ENCODE measurements at regions not wholly inside any gene's neighbourhood (a gene's known extent, or its start where the extent isn't known, plus 50 kb on each side); places are given as distances from the start of the nearest gene placed in this dataset.
"Not testable (repeated sequence)": the region's sequence is repeated elsewhere in the genome, so short reads cannot be mapped to it uniquely, and the experiment has no call there.

GRCh38 chrX:454514-454913 is 67.8 kb upstream of the PPP2R3B start:
- DNase-seq (ENCODE audit: low read depth, low spot score); H3K36me3 ChIP-seq (ENCODE audit: control insufficient read depth, insufficient read depth, low read length); H3K4me3 ChIP-seq (ENCODE audit: low read length); H3K9me3 ChIP-seq (ENCODE audit: control insufficient read depth, insufficient read depth, low read length); H3K27ac ChIP-seq (ENCODE audit: low read length); H3K27me3 ChIP-seq (ENCODE audit: control insufficient read depth, insufficient read depth, low read length); H3K4me1 ChIP-seq (ENCODE audit: control insufficient read depth, insufficient read depth, low read length): not testable (repeated sequence)
- WGBS (ENCODE audit: insufficient coverage, insufficient read length), result no CpG with 5 or more reads among the region's 7 CpGs

- no peak overlapping the region for H3K27ac ChIP-seq (ENCODE audit: low read length)
- DNase-seq (ENCODE audit: low read depth, low spot score), result no peak
- no peaks in the 10 kb centered on the region for H3K36me3 ChIP-seq (ENCODE audit: control insufficient read depth, insufficient read depth, low read length)
- H3K9me3 ChIP-seq (ENCODE audit: control insufficient read depth, insufficient read depth, low read length), result no peaks in the 10 kb centered on the region
- no CpG with 5 or more reads among the region's 8 CpGs for WGBS (ENCODE audit: insufficient coverage, insufficient read length)
- H3K4me3 ChIP-seq (ENCODE audit: low read length), result no peak overlapping the region
- H3K27me3 ChIP-seq (ENCODE audit: control insufficient read depth, insufficient read depth, low read length), result no peaks in the 10 kb centered on the region
- H3K4me1 ChIP-seq (ENCODE audit: control insufficient read depth, insufficient read depth, low read length), result no peaks in the 10 kb centered on the region
Observed at GRCh38 chrX:455199-455598, 68.5 kb upstream of the PPP2R3B start.

- H3K9me3 ChIP-seq (ENCODE audit: control insufficient read depth, insufficient read depth, low read length), result no peaks in the 10 kb centered on the region; the same call in 1 of the 2 replicates
Observed at GRCh38 chrX:455673-456072, 69.0 kb upstream of the PPP2R3B start.

GRCh38 chrX:456146-456545 is 69.4 kb upstream of the PPP2R3B start:
- Histone ChIP-seq H3K27ac (ENCODE audit: low read length) (no peak overlapping the region), H3K36me3 (ENCODE audit: control insufficient read depth, insufficient read depth, low read length) (no peaks in the 10 kb centered on the region), H3K4me1 (ENCODE audit: control insufficient read depth, insufficient read depth, low read length) (no peaks in the 10 kb centered on the region)

More at GRCh38 chrX:455673-456072, 69.0 kb upstream of the PPP2R3B start:
- Histone ChIP-seq H3K27me3 (ENCODE audit: control insufficient read depth, insufficient read depth, low read length) (no peaks in the 10 kb centered on the region; the same call in 1 of the 2 replicates), H3K27ac (ENCODE audit: low read length) (no peak overlapping the region), H3K36me3 (ENCODE audit: control insufficient read depth, insufficient read depth, low read length) (no peaks in the 10 kb centered on the region), H3K4me1 (ENCODE audit: control insufficient read depth, insufficient read depth, low read length) (no peaks in the 10 kb centered on the region), H3K4me3 (ENCODE audit: low read length) (no peak overlapping the region)
- no CpG with 5 or more reads among the region's 9 CpGs for WGBS (ENCODE audit: insufficient coverage, insufficient read length)
- no peak for DNase-seq (ENCODE audit: low read depth, low spot score)

GRCh38 chrX:456551-457291 is 70.0 kb upstream of the PPP2R3B start:
- no peaks in the 10 kb centered on the region; the same call in 1 of the 2 replicates for H3K9me3 ChIP-seq (ENCODE audit: control insufficient read depth, insufficient read depth, low read length)
- no peak overlapping the region for H3K4me3 ChIP-seq (ENCODE audit: low read length)
- WGBS (ENCODE audit: insufficient coverage, insufficient read length), result 100% methylated on average over 1 of the region's 5 CpGs

More at GRCh38 chrX:456146-456545, 69.4 kb upstream of the PPP2R3B start:
- no peaks in the 10 kb centered on the region; the same call in 1 of the 2 replicates for H3K27me3 ChIP-seq (ENCODE audit: control insufficient read depth, insufficient read depth, low read length)
- no peak overlapping the region for H3K4me3 ChIP-seq (ENCODE audit: low read length)
- no peak for DNase-seq (ENCODE audit: low read depth, low spot score)
- H3K9me3 ChIP-seq (ENCODE audit: control insufficient read depth, insufficient read depth, low read length), result no peaks in the 10 kb centered on the region; the same call in 1 of the 2 replicates

GRCh38 chrX:457292-457679 is 70.6 kb upstream of the PPP2R3B start:
- no peak for DNase-seq (ENCODE audit: low read depth, low spot score)
- no peaks in the 10 kb centered on the region; the same call in 1 of the 2 replicates for H3K27me3 ChIP-seq (ENCODE audit: control insufficient read depth, insufficient read depth, low read length)
- 100% methylated on average over 2 of the region's 2 CpGs for WGBS (ENCODE audit: insufficient coverage, insufficient read length)
- H3K9me3 ChIP-seq (ENCODE audit: control insufficient read depth, insufficient read depth, low read length), result no peaks in the 10 kb centered on the region; the same call in 1 of the 2 replicates
- no peak overlapping the region for H3K4me3 ChIP-seq (ENCODE audit: low read length)
- no peaks in the 10 kb centered on the region for H3K36me3 ChIP-seq (ENCODE audit: control insufficient read depth, insufficient read depth, low read length)
- no peaks in the 10 kb centered on the region for H3K4me1 ChIP-seq (ENCODE audit: control insufficient read depth, insufficient read depth, low read length)
- H3K27ac ChIP-seq (ENCODE audit: low read length), result no peak overlapping the region

More at GRCh38 chrX:456551-457291, 70.0 kb upstream of the PPP2R3B start:
- Histone ChIP-seq H3K4me1 (ENCODE audit: control insufficient read depth, insufficient read depth, low read length) (no peaks in the 10 kb centered on the region), H3K27ac (ENCODE audit: low read length) (no peak overlapping the region), H3K27me3 (ENCODE audit: control insufficient read depth, insufficient read depth, low read length) (no peaks in the 10 kb centered on the region; the same call in 1 of the 2 replicates), H3K36me3 (ENCODE audit: control insufficient read depth, insufficient read depth, low read length) (no peaks in the 10 kb centered on the region)
- DNase-seq (ENCODE audit: low read depth, low spot score), result no peak

GRCh38 chrX:458631-459061 is 71.9 kb upstream of the PPP2R3B start:
- Histone ChIP-seq H3K36me3 (ENCODE audit: control insufficient read depth, insufficient read depth, low read length) (no peaks in the 10 kb centered on the region), H3K9me3 (ENCODE audit: control insufficient read depth, insufficient read depth, low read length) (no peaks in the 10 kb centered on the region; the same call in 1 of the 2 replicates), H3K4me3 (ENCODE audit: low read length) (no peak overlapping the region), H3K27me3 (ENCODE audit: control insufficient read depth, insufficient read depth, low read length) (no peaks in the 10 kb centered on the region; the same call in 1 of the 2 replicates), H3K4me1 (ENCODE audit: control insufficient read depth, insufficient read depth, low read length) (no peaks in the 10 kb centered on the region), H3K27ac (ENCODE audit: low read length) (no peak overlapping the region)
- WGBS (ENCODE audit: insufficient coverage, insufficient read length), result no CpG with 5 or more reads among the region's 20 CpGs
- no peak for DNase-seq (ENCODE audit: low read depth, low spot score)

- DNase-seq (ENCODE audit: low read depth, low spot score), result no peak
- no peaks in the 10 kb centered on the region; the same call in 1 of the 2 replicates for H3K9me3 ChIP-seq (ENCODE audit: control insufficient read depth, insufficient read depth, low read length)
- H3K36me3 ChIP-seq (ENCODE audit: control insufficient read depth, insufficient read depth, low read length), result no peaks in the 10 kb centered on the region
- no peak overlapping the region for H3K27ac ChIP-seq (ENCODE audit: low read length)
- H3K4me1 ChIP-seq (ENCODE audit: control insufficient read depth, insufficient read depth, low read length), result no peaks in the 10 kb centered on the region
- no peaks in the 10 kb centered on the region; the same call in 1 of the 2 replicates for H3K27me3 ChIP-seq (ENCODE audit: control insufficient read depth, insufficient read depth, low read length)
- no CpG with 5 or more reads among the region's 20 CpGs for WGBS (ENCODE audit: insufficient coverage, insufficient read length)
- no peak overlapping the region for H3K4me3 ChIP-seq (ENCODE audit: low read length)
Observed at GRCh38 chrX:459611-460010, 72.9 kb upstream of the PPP2R3B start.

- H3K36me3 ChIP-seq (ENCODE audit: control insufficient read depth, insufficient read depth, low read length), result no peaks in the 10 kb centered on the region
Observed at GRCh38 chrX:460116-460515, 73.4 kb upstream of the PPP2R3B start.

GRCh38 chrX:460823-461640 is 74.3 kb upstream of the PPP2R3B start:
- WGBS (ENCODE audit: insufficient coverage, insufficient read length), result no CpG with 5 or more reads among the region's 45 CpGs
- H3K36me3 ChIP-seq (ENCODE audit: control insufficient read depth, insufficient read depth, low read length), result no peaks in the 10 kb centered on the region
- H3K9me3 ChIP-seq (ENCODE audit: control insufficient read depth, insufficient read depth, low read length), result no peaks in the 10 kb centered on the region; the same call in 1 of the 2 replicates
- H3K27ac ChIP-seq (ENCODE audit: low read length), result no peak overlapping the region
- no peak for DNase-seq (ENCODE audit: low read depth, low spot score)
- H3K4me1 ChIP-seq (ENCODE audit: control insufficient read depth, insufficient read depth, low read length), result no peaks in the 10 kb centered on the region
- H3K4me3 ChIP-seq (ENCODE audit: low read length), result no peak overlapping the region
- H3K27me3 ChIP-seq (ENCODE audit: control insufficient read depth, insufficient read depth, low read length), result no peaks in the 10 kb centered on the region; the same call in 1 of the 2 replicates

More at GRCh38 chrX:460116-460515, 73.4 kb upstream of the PPP2R3B start:
- Histone ChIP-seq H3K4me1 (ENCODE audit: control insufficient read depth, insufficient read depth, low read length) (no peaks in the 10 kb centered on the region), H3K27ac (ENCODE audit: low read length) (no peak overlapping the region), H3K27me3 (ENCODE audit: control insufficient read depth, insufficient read depth, low read length) (no peaks in the 10 kb centered on the region; the same call in 1 of the 2 replicates), H3K4me3 (ENCODE audit: low read length) (no peak overlapping the region), H3K9me3 (ENCODE audit: control insufficient read depth, insufficient read depth, low read length) (no peaks in the 10 kb centered on the region; the same call in 1 of the 2 replicates)
- no peak for DNase-seq (ENCODE audit: low read depth, low spot score)
- WGBS (ENCODE audit: insufficient coverage, insufficient read length), result no CpG with 5 or more reads among the region's 11 CpGs

All from iPS DF 6.9 (cell line).